ENCODE measurements at regions not wholly inside any gene's neighbourhood (a gene's known extent, or its start where the extent isn't known, plus 50 kb on each side); places are given as distances from the start of the nearest gene placed in this dataset.

DNA sequence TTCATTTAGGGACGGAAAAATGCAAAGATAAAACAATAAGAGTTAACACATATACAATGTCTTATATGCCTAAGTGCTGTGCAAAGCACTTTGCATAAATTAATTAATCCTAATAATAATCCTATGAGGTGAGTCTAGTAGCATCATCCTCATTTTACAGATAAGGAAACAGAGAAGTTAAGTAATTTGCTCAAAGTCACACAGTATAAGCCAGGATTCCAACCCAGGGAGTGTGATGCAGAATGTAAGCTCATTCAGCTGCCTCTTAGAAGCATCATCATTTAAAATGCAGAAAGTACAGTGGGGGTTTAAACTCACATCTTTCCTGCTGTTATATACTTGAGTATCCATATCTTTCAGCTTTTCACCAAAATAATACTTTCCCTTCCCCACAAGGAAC is 203.7 kb downstream of the LARP7 start:
- intact Hi-C loops (cut with DNase I), result no loop called here
- DNase-seq (no peak), ATAC-seq (no peak)
- Histone ChIP-seq H3K27ac (no peak overlapping the region), H3K9me3 (peaks cover 0 to 3% of the 10 kb centered on the region in 2 donors), H3K4me1 (no peaks in the 10 kb centered on the region), H3K27me3 (no peaks in the 10 kb centered on the region), H3K4me3 (no peak overlapping the region), H3K36me3 (no peaks in the 10 kb centered on the region)
- TF ChIP-seq, protein P1, sequence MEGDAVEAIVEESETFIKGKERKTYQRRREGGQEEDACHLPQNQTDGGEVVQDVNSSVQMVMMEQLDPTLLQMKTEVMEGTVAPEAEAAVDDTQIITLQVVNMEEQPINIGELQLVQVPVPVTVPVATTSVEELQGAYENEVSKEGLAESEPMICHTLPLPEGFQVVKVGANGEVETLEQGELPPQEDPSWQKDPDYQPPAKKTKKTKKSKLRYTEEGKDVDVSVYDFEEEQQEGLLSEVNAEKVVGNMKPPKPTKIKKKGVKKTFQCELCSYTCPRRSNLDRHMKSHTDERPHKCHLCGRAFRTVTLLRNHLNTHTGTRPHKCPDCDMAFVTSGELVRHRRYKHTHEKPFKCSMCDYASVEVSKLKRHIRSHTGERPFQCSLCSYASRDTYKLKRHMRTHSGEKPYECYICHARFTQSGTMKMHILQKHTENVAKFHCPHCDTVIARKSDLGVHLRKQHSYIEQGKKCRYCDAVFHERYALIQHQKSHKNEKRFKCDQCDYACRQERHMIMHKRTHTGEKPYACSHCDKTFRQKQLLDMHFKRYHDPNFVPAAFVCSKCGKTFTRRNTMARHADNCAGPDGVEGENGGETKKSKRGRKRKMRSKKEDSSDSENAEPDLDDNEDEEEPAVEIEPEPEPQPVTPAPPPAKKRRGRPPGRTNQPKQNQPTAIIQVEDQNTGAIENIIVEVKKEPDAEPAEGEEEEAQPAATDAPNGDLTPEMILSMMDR (IDR thresholded peaks at IDR 0.05), result no peak

DNA sequence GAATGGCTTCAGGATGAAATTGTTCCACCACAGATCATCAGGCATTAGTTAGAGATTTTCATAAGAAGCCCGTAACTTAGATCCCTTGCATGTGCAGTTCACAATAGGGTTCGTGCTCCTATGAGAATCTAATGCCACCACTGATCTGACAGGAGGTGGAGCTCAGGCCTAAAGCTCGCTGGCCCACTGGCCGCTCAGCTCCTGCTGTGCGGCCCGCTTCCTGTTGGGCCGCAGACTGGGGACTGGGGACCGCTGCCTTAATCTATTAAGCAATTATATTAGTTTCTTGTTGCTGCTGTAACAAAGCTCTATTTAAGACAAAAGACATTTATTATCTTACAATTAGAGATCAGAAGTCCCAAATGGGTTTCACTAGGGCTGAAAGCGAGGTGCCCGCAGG is 205.6 kb downstream of the LARP7 start:
- ATAC-seq (no peak), DNase-seq (no peak)
- Histone ChIP-seq H3K27ac (no peak overlapping the region), H3K27me3 (no peaks in the 10 kb centered on the region), H3K36me3 (no peaks in the 10 kb centered on the region), H3K9me3 (no peaks in the 10 kb centered on the region), H3K4me3 (no peak overlapping the region), H3K4me1 (no peaks in the 10 kb centered on the region)
- TF ChIP-seq, protein P1 (IDR thresholded peaks at IDR 0.05), result no peak
- intact Hi-C loops (cut with DNase I), result no loop called here

DNA sequence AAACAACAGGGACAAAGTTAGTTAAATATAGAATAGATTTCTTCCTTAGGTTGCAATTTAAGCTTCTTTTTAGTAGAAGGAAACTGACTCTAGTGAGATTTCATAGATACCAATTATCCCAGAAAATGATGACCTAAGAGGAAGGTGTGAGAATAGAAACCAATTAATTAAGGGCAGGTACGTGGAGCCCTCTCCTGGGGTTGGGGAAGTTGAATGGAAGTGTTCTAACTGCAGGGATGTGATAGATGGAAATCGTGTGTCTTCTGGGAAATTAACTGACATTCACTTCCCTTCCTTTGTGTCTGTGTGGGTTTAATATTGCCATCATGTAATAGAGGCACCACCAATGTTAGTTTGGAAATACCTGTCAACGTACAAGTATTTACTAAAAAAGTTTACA is 204.1 kb upstream of the ANK2 start:
- DNase-seq (no peak), ATAC-seq (no peak)
- intact Hi-C loops (cut with DNase I), result no loop called here
- no peaks in the 10 kb centered on the region for H3K27me3 ChIP-seq
- H3K36me3 ChIP-seq, result no peaks in the 10 kb centered on the region
- no peaks in the 10 kb centered on the region for H3K9me3 ChIP-seq
- H3K4me3 ChIP-seq, result no peak overlapping the region
- no peaks in the 10 kb centered on the region for H3K4me1 ChIP-seq
- no peak overlapping the region for H3K27ac ChIP-seq
- TF ChIP-seq, protein P1 (IDR thresholded peaks at IDR 0.05), result no peak

DNA sequence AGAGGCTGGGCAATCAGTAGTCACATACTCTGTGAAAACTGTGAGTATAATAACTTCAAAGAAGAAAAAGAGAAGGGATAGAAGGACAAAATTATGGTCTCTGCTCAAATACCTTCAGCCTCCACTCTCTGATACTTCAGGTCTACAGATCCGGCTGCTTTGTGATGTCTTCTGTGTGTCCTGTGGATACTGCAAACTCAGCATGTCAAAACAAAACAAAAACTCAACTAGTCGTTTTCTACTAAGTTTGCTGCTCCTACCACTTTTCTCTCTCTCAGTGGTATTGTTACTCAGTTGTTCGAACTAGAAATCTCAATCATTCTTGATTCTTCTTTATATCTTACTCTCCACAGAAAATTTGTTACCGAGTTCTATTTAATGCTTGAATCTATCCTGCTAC is 202.4 kb upstream of the ANK2 start:
- intact Hi-C loops (cut with DNase I), result no loop called here
- H3K27me3 ChIP-seq, result no peaks in the 10 kb centered on the region
- ATAC-seq (no peak), DNase-seq (no peak)
- H3K4me3 ChIP-seq, result no peak overlapping the region
- no peaks in the 10 kb centered on the region for H3K36me3 ChIP-seq
- TF ChIP-seq, protein P1 (IDR thresholded peaks at IDR 0.05), result no peak
- no peaks in the 10 kb centered on the region for H3K9me3 ChIP-seq
- H3K4me1 ChIP-seq, result no peaks in the 10 kb centered on the region
- no peak overlapping the region for H3K27ac ChIP-seq

DNA sequence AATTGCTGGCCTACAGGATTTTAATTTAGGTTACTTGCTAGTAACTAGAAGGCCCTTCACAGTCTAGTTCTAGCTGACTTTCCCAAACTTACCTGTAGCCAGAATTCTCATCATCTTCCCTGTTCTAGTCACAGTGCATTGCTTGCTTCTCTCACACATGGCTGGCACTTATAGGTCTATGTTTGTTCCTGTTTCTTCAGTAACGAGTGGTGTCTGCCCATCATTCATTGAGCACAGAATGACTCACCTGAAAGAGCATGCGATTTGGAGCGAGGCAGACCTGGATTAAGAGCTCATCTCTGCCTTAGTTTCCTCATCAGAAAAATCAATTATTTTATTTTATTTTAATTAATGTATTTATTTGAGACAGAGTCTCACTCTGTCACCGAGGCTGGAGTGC is 201.7 kb upstream of the ANK2 start:
- intact Hi-C loops (cut with DNase I), result no loop called here
- no peak for ATAC-seq

More for the DNA sequence above, 201.7 kb upstream of the ANK2 start:
- H3K36me3 ChIP-seq, result no peaks in the 10 kb centered on the region
- no peaks in the 10 kb centered on the region for H3K27me3 ChIP-seq
- no peaks in the 10 kb centered on the region for H3K4me1 ChIP-seq
- no peak overlapping the region for H3K4me3 ChIP-seq
- H3K27ac ChIP-seq, result no peak overlapping the region
- TF ChIP-seq, protein P1 (IDR thresholded peaks at IDR 0.05), result no peak
- DNase-seq, result no peak
- no peaks in the 10 kb centered on the region for H3K9me3 ChIP-seq
